Gastrocnemius medialis (tissue), 4 donors: ENCODE measurements at regions not wholly inside any gene's neighbourhood (a gene's known extent, or its start where the extent isn't known, plus 50 kb on each side); places are given as distances from the start of the nearest gene placed in this dataset.
"Not testable (repeated sequence)": the region's sequence is repeated elsewhere in the genome, so short reads cannot be mapped to it uniquely, and the experiment has no call there.

ENCODE experiments used
- ATAC-seq, 2 donors: fragments of 150-250 bp; one replicate each; pipeline ENCODE4 v1.9.1; 2016
- DNase-seq, 2 donors: peaks; one replicate each; pipeline ENCODE4 v3.0.0-alpha.2; 2019
- H3K27ac ChIP-seq, 4 donors: fragments of 200-600 bp; sonication (generic); 1 replicate in 1 of 4; 2 replicates in 3 of 4; pipeline ENCODE4 v1.5.1; 2016 to 2018; ENCODE audit warnings: mild to moderate bottlenecking in 2 of 4, moderate library complexity in 1 of 4
- H3K27me3 ChIP-seq, 3 donors: fragments of 200-600 bp; sonication (generic) in 2 of 3; 1 replicate in 1 of 3; 2 replicates in 2 of 3; pipeline versions ENCODE4 v1.5.1 to v1.6.0; 2016 to 2019; ENCODE audit warnings: mild to moderate bottlenecking in 1 of 3, moderate library complexity in 1 of 3
- H3K36me3 ChIP-seq, 2 donors: fragments of 200-600 bp; sonication (generic) in 1 of 2; one replicate each; pipeline ENCODE4 v1.5.1; 2017 to 2018
- H3K4me1 ChIP-seq, 2 donors: fragments of 200-600 bp; sonication (generic) in 1 of 2; one replicate each; pipeline ENCODE4 v1.5.1; 2016 to 2017; ENCODE audit warnings: mild to moderate bottlenecking in 2 of 2
- H3K4me3 ChIP-seq, 4 donors: fragments of 200-600 bp; sonication (generic) in 3 of 4; 1 replicate in 1 of 4; 2 replicates in 3 of 4; pipeline ENCODE4 v1.5.1; 2016 to 2019; ENCODE audit warnings: mild to moderate bottlenecking in 2 of 4
- H3K9me3 ChIP-seq, 3 donors: fragments of 200-600 bp; sonication (generic) in 2 of 3; 1 replicate in 1 of 3; 2 replicates in 2 of 3; pipeline ENCODE4 v1.5.1; 2016 to 2019
- POLR2A ChIP-seq, 2 donors: fragments of 450-650 bp; IDR thresholded peaks; one replicate each; pipeline ENCODE4 v1.6.1; 2017; ENCODE audit warnings: antibody characterized with exemption in 2 of 2, mild to moderate bottlenecking in 2 of 2, moderate library complexity in 2 of 2
- in situ Hi-C, 4 donors: fragments of 200-750 bp; cut with MboI; loops; one replicate each; pipeline versions ENCODE4 v1.15.0 to v1.8.0; 2017; ENCODE audit warnings: low sequenced_read_pairs in 4 of 4
- intact Hi-C: fragments of 100-400 bp; cut with DNase I; formaldehyde crosslinking; loops from one replicate; pipeline ENCODE4 v1.15.1; 2023; ENCODE audit warnings: low total_unique reads
- TF ChIP-seq, protein P1 (sequence below), 5 experiments: fragments of 450-650 bp in 3 of 5; fragments of 200-600 bp in 2 of 5; sonication (generic) in 2 of 5; IDR thresholded peaks in 4 of 5; conservative IDR thresholded peaks in 1 of 5; 1 replicate in 4 of 5; 2 replicates in 1 of 5; pipeline ENCODE4 v1.5.1; 2016 to 2019; ENCODE audit warnings: antibody characterized with exemption in 5 of 5, mild to moderate bottlenecking in 3 of 5, moderate library complexity in 3 of 5

DNA sequence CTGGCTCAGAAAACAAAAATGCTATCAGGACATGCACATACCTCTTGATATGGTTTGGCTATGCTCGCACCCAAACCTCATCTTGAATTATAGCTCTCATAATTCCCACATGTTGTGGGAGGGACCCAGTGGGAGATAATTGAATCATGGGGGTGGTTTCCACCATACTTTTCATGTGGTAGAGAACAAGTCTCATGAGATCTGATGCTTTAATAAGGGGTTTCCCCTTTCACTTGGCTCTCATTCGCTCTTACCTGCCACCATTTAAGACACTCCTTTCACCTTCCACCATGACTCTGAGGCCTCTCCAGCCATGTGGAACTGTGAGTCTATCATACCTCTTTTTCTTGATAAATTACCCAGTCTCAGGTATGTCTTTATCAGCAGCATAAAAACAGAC lies 958.6 kb downstream of the TRAM1L1 start:
- Histone ChIP-seq H3K27me3 (no peaks in the 10 kb centered on the region), H3K36me3 (no peaks in the 10 kb centered on the region), H3K9me3 (no peaks in the 10 kb centered on the region), H3K4me3 (no peak overlapping the region), H3K4me1 (no peaks in the 10 kb centered on the region), H3K27ac (no peak overlapping the region)
- DNase-seq (no peak), ATAC-seq (no peak)
- intact Hi-C loops: no loop called here
- in situ Hi-C loops: no loop called here
- TF ChIP-seq POLR2A (IDR thresholded peaks at IDR 0.05): no peak
- TF ChIP-seq, protein P1, sequence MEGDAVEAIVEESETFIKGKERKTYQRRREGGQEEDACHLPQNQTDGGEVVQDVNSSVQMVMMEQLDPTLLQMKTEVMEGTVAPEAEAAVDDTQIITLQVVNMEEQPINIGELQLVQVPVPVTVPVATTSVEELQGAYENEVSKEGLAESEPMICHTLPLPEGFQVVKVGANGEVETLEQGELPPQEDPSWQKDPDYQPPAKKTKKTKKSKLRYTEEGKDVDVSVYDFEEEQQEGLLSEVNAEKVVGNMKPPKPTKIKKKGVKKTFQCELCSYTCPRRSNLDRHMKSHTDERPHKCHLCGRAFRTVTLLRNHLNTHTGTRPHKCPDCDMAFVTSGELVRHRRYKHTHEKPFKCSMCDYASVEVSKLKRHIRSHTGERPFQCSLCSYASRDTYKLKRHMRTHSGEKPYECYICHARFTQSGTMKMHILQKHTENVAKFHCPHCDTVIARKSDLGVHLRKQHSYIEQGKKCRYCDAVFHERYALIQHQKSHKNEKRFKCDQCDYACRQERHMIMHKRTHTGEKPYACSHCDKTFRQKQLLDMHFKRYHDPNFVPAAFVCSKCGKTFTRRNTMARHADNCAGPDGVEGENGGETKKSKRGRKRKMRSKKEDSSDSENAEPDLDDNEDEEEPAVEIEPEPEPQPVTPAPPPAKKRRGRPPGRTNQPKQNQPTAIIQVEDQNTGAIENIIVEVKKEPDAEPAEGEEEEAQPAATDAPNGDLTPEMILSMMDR (IDR thresholded peaks at IDR 0.05 in 4 of 5, conservative IDR thresholded peaks at IDR 0.05 in 1 of 5): no peak

GRCh38 chr4:116122124-116122523 lies 963.3 kb downstream of the TRAM1L1 start:
- no peaks in the 10 kb centered on the region for H3K36me3 ChIP-seq
- in situ Hi-C loops: no loop called here
- intact Hi-C loops: no loop called here
- no peak overlapping the region for H3K4me3 ChIP-seq
- no peak overlapping the region for H3K27ac ChIP-seq
- no peaks in the 10 kb centered on the region for H3K27me3 ChIP-seq
- DNase-seq: no peak
- H3K4me1 ChIP-seq: no peaks in the 10 kb centered on the region
- TF ChIP-seq POLR2A (IDR thresholded peaks at IDR 0.05): no peak
- TF ChIP-seq, protein P1 (IDR thresholded peaks at IDR 0.05 in 4 of 5, conservative IDR thresholded peaks at IDR 0.05 in 1 of 5): no peak
- H3K9me3 ChIP-seq: no peaks in the 10 kb centered on the region
- no peak for ATAC-seq

- Histone ChIP-seq H3K4me3 (no peak overlapping the region), H3K27me3 (no peaks in the 10 kb centered on the region), H3K4me1 (no peaks in the 10 kb centered on the region), H3K9me3 (no peaks in the 10 kb centered on the region), H3K27ac (no peak overlapping the region), H3K36me3 (no peaks in the 10 kb centered on the region)
- TF ChIP-seq POLR2A (IDR thresholded peaks at IDR 0.05): no peak
- TF ChIP-seq, protein P1 (IDR thresholded peaks at IDR 0.05 in 4 of 5, conservative IDR thresholded peaks at IDR 0.05 in 1 of 5): no peak
- DNase-seq (no peak), ATAC-seq (no peak)
- in situ Hi-C loops (no loop called here), intact Hi-C loops (no loop called here)
Measured at GRCh38 chr4:116118221-116118620, 967.2 kb downstream of the TRAM1L1 start.

DNA sequence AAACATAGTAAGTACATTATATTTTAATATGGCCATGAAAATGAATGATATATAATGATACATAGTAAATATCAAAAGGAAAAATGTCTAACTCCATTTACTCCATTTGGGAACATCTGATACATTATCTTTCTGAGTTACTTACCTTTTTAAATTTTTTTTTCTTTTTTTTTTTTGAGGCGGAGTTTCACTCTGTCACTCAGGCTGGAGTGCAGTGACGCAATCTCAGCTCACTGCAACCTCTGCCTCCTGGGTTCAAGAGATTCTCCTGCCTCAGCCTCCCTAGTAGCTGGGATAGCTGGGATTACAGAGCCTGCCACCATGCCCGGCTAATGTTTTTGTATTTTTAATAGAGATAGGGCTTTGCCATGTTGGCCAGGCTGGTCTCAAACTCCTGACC lies 972.5 kb downstream of the TRAM1L1 start:
- in situ Hi-C loops, H3K27ac ChIP-seq, H3K4me3 ChIP-seq, DNase-seq, H3K9me3 ChIP-seq, H3K36me3 ChIP-seq, H3K27me3 ChIP-seq, ATAC-seq, H3K4me1 ChIP-seq, intact Hi-C loops: not testable (repeated sequence)

DNA sequence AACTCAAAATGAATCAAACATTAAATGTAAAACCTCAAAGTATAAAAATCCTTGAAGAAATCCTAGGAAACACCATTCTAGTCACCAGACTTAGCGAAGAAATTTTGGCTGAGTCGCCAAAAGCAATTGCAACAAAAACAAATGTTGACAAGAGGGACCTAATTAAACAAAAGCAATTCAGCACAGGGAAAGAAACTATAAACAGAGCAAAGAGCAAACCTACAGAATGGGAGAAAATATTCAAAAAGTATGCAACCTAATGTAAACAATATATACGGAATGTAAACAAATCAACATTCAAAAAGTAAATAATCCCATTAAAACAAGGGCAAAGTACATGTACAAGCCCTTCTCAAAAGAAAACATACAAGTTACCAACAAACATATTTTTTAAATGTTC lies 974.7 kb downstream of the TRAM1L1 start:
- no peaks in the 10 kb centered on the region for H3K36me3 ChIP-seq
- no peaks in the 10 kb centered on the region for H3K4me1 ChIP-seq
- intact Hi-C loops: no loop called here
- H3K9me3 ChIP-seq: no peaks in the 10 kb centered on the region
- no peaks in the 10 kb centered on the region for H3K27me3 ChIP-seq
- TF ChIP-seq, protein P1 (IDR thresholded peaks at IDR 0.05 in 4 of 5, conservative IDR thresholded peaks at IDR 0.05 in 1 of 5): no peak
- no peak for TF ChIP-seq POLR2A (IDR thresholded peaks at IDR 0.05)
- H3K4me3 ChIP-seq: no peak overlapping the region
- in situ Hi-C loops: no loop called here
- no peak for DNase-seq
- no peak for ATAC-seq
- H3K27ac ChIP-seq: no peak overlapping the region
